CD14-positive monocyte (primary cell): ENCODE measurements at regions not wholly inside any gene's neighbourhood (a gene's known extent, or its start where the extent isn't known, plus 50 kb on each side); places are given as distances from the start of the nearest gene placed in this dataset.

ENCODE experiments used
- DNase-seq, 3 donors: peaks; one replicate each; pipeline ENCODE4 v3.0.0-alpha.2; 2011 to 2022
- H2AFZ ChIP-seq: 2 replicates; pipeline ENCODE4 v1.6.0; 2012; ENCODE audit warnings: mild to moderate bottlenecking, low read depth, low read length, inconsistent platforms; ENCODE audit not compliant: insufficient read depth, poor library complexity, severe bottlenecking
- H3K27ac ChIP-seq, 2 donors: 1 replicate in 1 of 2; 2 replicates in 1 of 2; pipeline ENCODE4 v1.5.1; 2012 to 2013; ENCODE audit warnings: low read length in 2 of 2, control low read depth in 1 of 2, inconsistent platforms in 1 of 2, low read depth in 1 of 2, mild to moderate bottlenecking in 1 of 2
- H3K27me3 ChIP-seq, 2 donors: one replicate each; pipeline versions ENCODE4 v1.6.0 to v1.6.1; 2011 to 2013; ENCODE audit warnings: low read length in 2 of 2; ENCODE audit not compliant: control insufficient read depth in 2 of 2, insufficient read depth in 2 of 2
- H3K36me3 ChIP-seq, 2 donors: replicated peaks in 1 of 2; 1 replicate in 1 of 2; 2 replicates in 1 of 2; pipeline versions ENCODE4 v1.5.1 to v1.6.1; 2012 to 2013; ENCODE audit warnings: low read length in 2 of 2, control low read depth in 1 of 2, inconsistent platforms in 1 of 2, mild to moderate bottlenecking in 1 of 2; ENCODE audit not compliant: insufficient read depth in 2 of 2, control insufficient read depth in 1 of 2
- H3K4me1 ChIP-seq, 2 donors: 1 replicate in 1 of 2; 2 replicates in 1 of 2; pipeline versions ENCODE4 v1.5.1 to v1.6.1; 2012 to 2013; ENCODE audit warnings: low read length in 2 of 2, control low read depth in 1 of 2, inconsistent platforms in 1 of 2, mild to moderate bottlenecking in 1 of 2, moderate library complexity in 1 of 2; ENCODE audit not compliant: insufficient read depth in 2 of 2, control insufficient read depth in 1 of 2
- H3K4me2 ChIP-seq: replicated peaks from 2 replicates; pipeline ENCODE3; 2012; ENCODE audit warnings: low read length, moderate library complexity, mild to moderate bottlenecking; ENCODE audit not compliant: poor library complexity, severe bottlenecking; ENCODE audit errors: extremely low read depth
- H3K4me3 ChIP-seq, 3 experiments: fragments of 200-600 bp in 1 of 3; sonication (generic) in 1 of 3; replicated peaks in 1 of 3; 1 replicate in 2 of 3; 2 replicates in 1 of 3; pipeline ENCODE4 v1.5.1; 2011 to 2013; ENCODE audit warnings: low read length in 3 of 3, mild to moderate bottlenecking in 3 of 3, control low read depth in 2 of 3, low read depth in 2 of 3, inconsistent platforms in 1 of 3, moderate library complexity in 1 of 3
- H3K79me2 ChIP-seq: 2 replicates; pipeline ENCODE4 v1.6.0; 2012; ENCODE audit warnings: mild to moderate bottlenecking, control low read depth, inconsistent platforms, low read length, moderate library complexity; ENCODE audit not compliant: insufficient read depth
- H3K9ac ChIP-seq: 2 replicates; pipeline ENCODE4 v1.6.0; 2017; ENCODE audit warnings: low read length, mild to moderate bottlenecking; ENCODE audit not compliant: insufficient read depth, poor library complexity, severe bottlenecking
- H3K9me3 ChIP-seq, 2 donors: replicated peaks in 1 of 2; 1 replicate in 1 of 2; 2 replicates in 1 of 2; pipeline versions ENCODE4 v1.5.1 to v1.6.1; 2012 to 2013; ENCODE audit warnings: low read length in 2 of 2, control low read depth in 1 of 2; ENCODE audit not compliant: control insufficient read depth in 1 of 2, insufficient read depth in 1 of 2
- H4K20me1 ChIP-seq: 2 replicates; pipeline ENCODE4 v1.6.0; 2012; ENCODE audit warnings: mild to moderate bottlenecking, low read length, control low read depth, moderate library complexity; ENCODE audit not compliant: insufficient read depth
- H3K27ac Mint-ChIP-seq, 7 donors: one replicate each; pipeline ENCODE4 v1.8.0; 2020; ENCODE audit warnings: mild to moderate bottlenecking in 7 of 7, mixed read lengths in 7 of 7, moderate library complexity in 6 of 7, inconsistent platforms in 2 of 7
- H3K27me3 Mint-ChIP-seq, 3 donors: one replicate each; pipeline ENCODE4 v1.8.0; 2021 to 2022; ENCODE audit warnings: low read depth in 3 of 3, mild to moderate bottlenecking in 3 of 3, mixed read lengths in 3 of 3, moderate library complexity in 3 of 3, inconsistent platforms in 1 of 3
- H3K36me3 Mint-ChIP-seq, 2 donors: one replicate each; pipeline ENCODE4 v1.8.0; 2020; ENCODE audit warnings: mixed read lengths in 2 of 2, inconsistent platforms in 1 of 2, mild to moderate bottlenecking in 1 of 2
- H3K4me1 Mint-ChIP-seq: one replicate; pipeline ENCODE4 v1.8.0; 2020; ENCODE audit warnings: mild to moderate bottlenecking, mixed read lengths
- H3K4me3 Mint-ChIP-seq, 2 donors: one replicate each; pipeline ENCODE4 v1.8.0; 2020; ENCODE audit warnings: mild to moderate bottlenecking in 2 of 2, mixed read lengths in 2 of 2, moderate library complexity in 1 of 2
- H3K9me3 Mint-ChIP-seq, 7 donors: one replicate each; pipeline ENCODE4 v1.8.0; 2020 to 2022; ENCODE audit warnings: mixed read lengths in 7 of 7, mild to moderate bottlenecking in 6 of 7, moderate library complexity in 6 of 7, inconsistent platforms in 2 of 7
- WGBS: methylation state at CpG from one replicate; pipeline ENCODE4 v1.1.5; 2013; ENCODE audit warnings: missing lambda C conversion rate; ENCODE audit not compliant: insufficient coverage; 5-methylcytosine and 5-hydroxymethylcytosine counted together
- intact Hi-C, 2 donors: fragments of 100-400 bp; cut with micrococcal nuclease; formaldehyde crosslinking; loops; one replicate each; pipeline versions ENCODE4 v1.15.0 to v1.15.1; 2023
- TF ChIP-seq, protein P1 (sequence below): fragments of 200-600 bp; IDR thresholded peaks from one replicate; pipeline ENCODE4 v1.8.0; 2022; ENCODE audit warnings: antibody characterized with exemption, mild to moderate bottlenecking

DNA sequence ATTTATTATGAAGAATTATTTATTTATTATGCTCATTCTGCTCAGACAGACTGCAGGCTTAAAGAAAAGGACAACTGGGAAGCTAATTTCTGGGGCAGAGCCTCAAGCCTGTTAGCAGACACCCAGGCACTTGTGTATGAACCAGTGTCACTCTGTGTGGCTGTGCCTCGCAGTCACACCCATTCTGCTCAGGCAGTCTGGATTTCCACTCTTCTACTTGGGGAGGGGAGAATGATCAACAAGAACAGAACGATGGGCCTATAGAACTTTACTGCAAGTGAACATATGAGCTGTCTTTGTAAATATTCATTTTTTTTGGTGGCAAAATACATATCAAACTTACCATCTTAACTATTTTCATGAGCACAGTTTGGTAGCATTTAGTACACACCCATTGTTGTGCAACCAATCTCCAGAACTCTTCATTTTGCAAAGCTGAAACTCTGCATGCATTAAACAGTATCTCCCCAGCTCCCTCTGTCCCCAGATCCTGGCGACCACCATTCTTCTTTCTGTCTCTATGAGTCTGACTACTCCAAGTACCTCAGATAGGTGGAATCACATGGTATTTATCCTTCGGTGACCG is 181.7 kb downstream of the NUFIP1 start:
- H3K4me2 ChIP-seq: no peak overlapping the region
- Mint-ChIP-seq H3K4me3 (no peak overlapping the region), H3K27me3 (peaks cover 1 to 3% (median 2%) of the 10 kb centered on the region in 3 donors), H3K36me3 (no peaks in the 10 kb centered on the region), H3K27ac (peak overlapping the region in 2 of 7 donors; percentile 63 to 72), H3K9me3 (peaks cover 0 to 6% (median 0%) of the 10 kb centered on the region in 7 donors), H3K4me1 (peaks cover 13% of the 10 kb centered on the region)
- H3K9ac ChIP-seq: no peak overlapping the region
- intact Hi-C loops: no loop called here
- WGBS: 100% methylated on average over 1 of the region's 5 CpGs
- no peaks in the 10 kb centered on the region for H3K27me3 ChIP-seq
- no peak overlapping the region for H3K27ac ChIP-seq
- DNase-seq: no peak
- H3K4me3 ChIP-seq: no peak overlapping the region
- H3K79me2 ChIP-seq: no peaks in the 10 kb centered on the region
- H3K4me1 ChIP-seq: peaks cover 1 to 15% of the 10 kb centered on the region in 2 donors
- TF ChIP-seq, protein P1, sequence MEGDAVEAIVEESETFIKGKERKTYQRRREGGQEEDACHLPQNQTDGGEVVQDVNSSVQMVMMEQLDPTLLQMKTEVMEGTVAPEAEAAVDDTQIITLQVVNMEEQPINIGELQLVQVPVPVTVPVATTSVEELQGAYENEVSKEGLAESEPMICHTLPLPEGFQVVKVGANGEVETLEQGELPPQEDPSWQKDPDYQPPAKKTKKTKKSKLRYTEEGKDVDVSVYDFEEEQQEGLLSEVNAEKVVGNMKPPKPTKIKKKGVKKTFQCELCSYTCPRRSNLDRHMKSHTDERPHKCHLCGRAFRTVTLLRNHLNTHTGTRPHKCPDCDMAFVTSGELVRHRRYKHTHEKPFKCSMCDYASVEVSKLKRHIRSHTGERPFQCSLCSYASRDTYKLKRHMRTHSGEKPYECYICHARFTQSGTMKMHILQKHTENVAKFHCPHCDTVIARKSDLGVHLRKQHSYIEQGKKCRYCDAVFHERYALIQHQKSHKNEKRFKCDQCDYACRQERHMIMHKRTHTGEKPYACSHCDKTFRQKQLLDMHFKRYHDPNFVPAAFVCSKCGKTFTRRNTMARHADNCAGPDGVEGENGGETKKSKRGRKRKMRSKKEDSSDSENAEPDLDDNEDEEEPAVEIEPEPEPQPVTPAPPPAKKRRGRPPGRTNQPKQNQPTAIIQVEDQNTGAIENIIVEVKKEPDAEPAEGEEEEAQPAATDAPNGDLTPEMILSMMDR: no peak
- no peaks in the 10 kb centered on the region for H4K20me1 ChIP-seq
- no peak overlapping the region for H2AFZ ChIP-seq
- no peaks in the 10 kb centered on the region for H3K9me3 ChIP-seq
- H3K36me3 ChIP-seq: no peaks in the 10 kb centered on the region

- H3K27ac ChIP-seq: no peak overlapping the region
- no peaks in the 10 kb centered on the region for H4K20me1 ChIP-seq
- no peaks in the 10 kb centered on the region for H3K27me3 ChIP-seq
- H2AFZ ChIP-seq: no peak overlapping the region
- peaks cover 0 to 6% (median 0%) of the 10 kb centered on the region in 7 donors for H3K9me3 Mint-ChIP-seq
- TF ChIP-seq, protein P1: no peak
- H3K36me3 Mint-ChIP-seq: no peaks in the 10 kb centered on the region
- no peak overlapping the region for H3K4me3 ChIP-seq
- peaks cover 0 to 4% (median 1%) of the 10 kb centered on the region in 3 donors for H3K27me3 Mint-ChIP-seq
- H3K4me2 ChIP-seq: no peak overlapping the region
- H3K4me3 Mint-ChIP-seq: no peak overlapping the region
- no peaks in the 10 kb centered on the region for H3K9me3 ChIP-seq
- no peak overlapping the region for H3K27ac Mint-ChIP-seq
- H3K4me1 Mint-ChIP-seq: peaks cover 20% of the 10 kb centered on the region
- no peaks in the 10 kb centered on the region for H3K79me2 ChIP-seq
- intact Hi-C loops: no loop called here
- peaks cover 8 to 22% of the 10 kb centered on the region in 2 donors for H3K4me1 ChIP-seq
- DNase-seq: no peak
- no peak overlapping the region for H3K9ac ChIP-seq
- WGBS: 91% methylated on average over 10 of the region's 10 CpGs
- no peaks in the 10 kb centered on the region for H3K36me3 ChIP-seq
Observed at GRCh38 chr13:44806826-44807225, 182.4 kb downstream of the NUFIP1 start.
